ENCODE measurements at regions not wholly inside any gene's neighbourhood (a gene's known extent, or its start where the extent isn't known, plus 50 kb on each side); places are given as distances from the start of the nearest gene placed in this dataset.
"Not testable (repeated sequence)": the region's sequence is repeated elsewhere in the genome, so short reads cannot be mapped to it uniquely, and the experiment has no call there.

DNA sequence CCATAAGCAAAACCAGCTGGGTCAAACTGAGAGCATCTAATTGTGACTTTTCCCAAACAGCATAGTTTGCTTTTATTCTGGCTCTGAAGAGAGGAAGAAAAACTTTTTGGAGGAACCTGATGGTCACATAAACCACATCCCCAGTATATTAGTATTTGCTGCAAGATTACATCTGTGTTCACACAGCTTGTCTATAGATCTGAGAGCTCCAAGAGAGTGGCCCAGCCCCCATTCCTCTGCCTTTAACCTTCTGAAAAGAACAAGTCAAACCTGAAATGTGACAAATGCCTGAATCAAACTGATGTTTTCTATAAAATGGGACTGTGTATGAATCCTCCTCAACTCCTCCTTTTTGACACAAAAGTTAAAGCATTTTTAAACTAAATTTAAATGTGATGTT lies 435.2 kb downstream of the ZNF479 start:
- H3K27ac Mint-ChIP-seq; H2AFZ ChIP-seq (replicated peaks); H3K27ac ChIP-seq; H3K4me1 Mint-ChIP-seq; H3K27me3 ChIP-seq; H3K9ac ChIP-seq; H3K9me3 ChIP-seq (ENCODE audit: low read depth); H3K4me3 Mint-ChIP-seq; H3K36me3 Mint-ChIP-seq; H3K36me3 ChIP-seq; H3K79me2 ChIP-seq (ENCODE audit: low read depth); H3F3A ChIP-seq (ENCODE audit: low read depth); H3K4me2 ChIP-seq; H3K4me1 ChIP-seq; H3K4me3 ChIP-seq; DNase-seq (ENCODE audit: low spot score); H3K27me3 Mint-ChIP-seq (ENCODE audit: insufficient read depth, low read depth); H4K20me1 ChIP-seq (ENCODE audit: low read depth): not testable (repeated sequence)
- H3K9me3 Mint-ChIP-seq, result peaks cover 20% of the 10 kb centered on the region

DNA sequence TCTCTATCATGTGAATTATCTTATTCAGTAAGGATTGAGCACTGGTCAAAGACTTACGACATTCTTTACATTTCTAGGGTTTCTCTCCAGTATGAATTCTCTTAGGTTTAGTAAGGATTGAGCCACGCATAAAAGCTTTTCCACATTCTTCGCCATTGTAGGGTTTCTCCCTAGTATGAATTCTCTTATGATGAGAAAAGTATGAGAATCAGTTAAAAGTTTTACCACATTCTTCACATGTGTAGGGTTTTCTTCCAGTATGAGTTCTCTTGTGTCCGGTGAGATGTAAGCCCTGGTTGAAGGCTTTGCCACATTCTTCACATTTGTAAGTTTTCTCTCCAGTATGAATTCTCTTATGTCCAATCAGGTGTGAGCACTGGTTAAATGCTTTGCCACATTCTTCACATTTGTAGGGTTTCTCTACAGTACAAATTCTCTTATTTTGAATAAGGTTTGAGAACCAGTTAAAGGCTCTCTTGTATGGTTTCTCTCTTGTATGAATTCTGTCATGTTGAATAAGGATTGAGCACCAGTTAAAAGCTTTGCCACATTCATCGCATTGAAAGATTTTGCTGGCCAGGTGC lies 445.9 kb downstream of the ZNF479 start:
- TF ChIP-seq EZH2 (IDR thresholded peaks at IDR 0.05) (no peak), EZH2phosphoT487 (IDR thresholded peaks at IDR 0.05) (no peak)
- TF ChIP-seq, protein P1, sequence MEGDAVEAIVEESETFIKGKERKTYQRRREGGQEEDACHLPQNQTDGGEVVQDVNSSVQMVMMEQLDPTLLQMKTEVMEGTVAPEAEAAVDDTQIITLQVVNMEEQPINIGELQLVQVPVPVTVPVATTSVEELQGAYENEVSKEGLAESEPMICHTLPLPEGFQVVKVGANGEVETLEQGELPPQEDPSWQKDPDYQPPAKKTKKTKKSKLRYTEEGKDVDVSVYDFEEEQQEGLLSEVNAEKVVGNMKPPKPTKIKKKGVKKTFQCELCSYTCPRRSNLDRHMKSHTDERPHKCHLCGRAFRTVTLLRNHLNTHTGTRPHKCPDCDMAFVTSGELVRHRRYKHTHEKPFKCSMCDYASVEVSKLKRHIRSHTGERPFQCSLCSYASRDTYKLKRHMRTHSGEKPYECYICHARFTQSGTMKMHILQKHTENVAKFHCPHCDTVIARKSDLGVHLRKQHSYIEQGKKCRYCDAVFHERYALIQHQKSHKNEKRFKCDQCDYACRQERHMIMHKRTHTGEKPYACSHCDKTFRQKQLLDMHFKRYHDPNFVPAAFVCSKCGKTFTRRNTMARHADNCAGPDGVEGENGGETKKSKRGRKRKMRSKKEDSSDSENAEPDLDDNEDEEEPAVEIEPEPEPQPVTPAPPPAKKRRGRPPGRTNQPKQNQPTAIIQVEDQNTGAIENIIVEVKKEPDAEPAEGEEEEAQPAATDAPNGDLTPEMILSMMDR (IDR thresholded peaks at IDR 0.05), result no peak
- no peaks in the 10 kb centered on the region for H4K20me1 ChIP-seq (ENCODE audit: low read depth)
- no peak overlapping the region for H3K9ac ChIP-seq
- no peaks in the 10 kb centered on the region for H3K36me3 ChIP-seq
- H3K4me2 ChIP-seq, result no peak overlapping the region
- no peaks in the 10 kb centered on the region for H3K4me1 Mint-ChIP-seq
- no peak for DNase-seq (ENCODE audit: low spot score)
- H3K79me2 ChIP-seq (ENCODE audit: low read depth), result no peaks in the 10 kb centered on the region
- H3K27me3 Mint-ChIP-seq (ENCODE audit: insufficient read depth, low read depth), result no peaks in the 10 kb centered on the region
- peaks cover 25% of the 10 kb centered on the region for H3K9me3 ChIP-seq (ENCODE audit: low read depth)
- peaks cover 69% of the 10 kb centered on the region for H3K9me3 Mint-ChIP-seq
- no peak overlapping the region for H3K27ac ChIP-seq
- H3K4me3 ChIP-seq, result no peak overlapping the region
- H3F3A ChIP-seq (ENCODE audit: low read depth), result no peaks in the 10 kb centered on the region
- no peaks in the 10 kb centered on the region for H3K4me1 ChIP-seq
- no peak overlapping the region for H2AFZ ChIP-seq (replicated peaks)
- H3K36me3 Mint-ChIP-seq, result no peaks in the 10 kb centered on the region
- no peak overlapping the region for H3K27ac Mint-ChIP-seq
- H3K4me3 Mint-ChIP-seq, result no peak overlapping the region
- no peaks in the 10 kb centered on the region for H3K27me3 ChIP-seq

DNA sequence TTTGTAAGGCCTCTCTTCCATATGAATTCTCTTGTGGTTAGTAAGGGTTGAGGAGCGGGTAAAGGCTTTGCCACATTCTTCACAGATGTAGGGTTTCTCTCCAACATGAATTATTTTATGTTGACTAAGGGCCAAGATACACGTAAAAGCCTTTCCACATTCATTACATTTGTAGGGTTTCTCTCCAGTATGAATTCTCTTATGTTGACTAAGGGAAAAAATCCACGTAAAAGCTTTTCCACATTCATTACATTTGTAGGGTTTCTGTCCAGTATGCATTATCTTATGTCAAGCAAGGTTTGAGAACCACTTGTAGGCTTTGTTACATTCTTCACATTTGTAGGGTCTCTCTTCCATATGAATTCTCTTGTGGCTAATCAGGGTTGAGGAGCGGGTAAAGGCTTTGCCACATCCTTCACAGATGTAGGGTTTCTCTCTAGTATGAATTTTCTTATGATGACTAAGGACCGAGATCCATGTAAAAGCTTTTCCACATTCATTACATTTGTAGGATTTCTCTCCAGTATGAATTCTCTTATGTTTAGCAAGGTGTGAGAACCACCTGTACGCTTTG lies 493.0 kb downstream of the ZNF479 start:
- Histone ChIP-seq H3K9ac (no peak overlapping the region), H2AFZ (replicated peaks) (no peak overlapping the region), H3K9me3 (ENCODE audit: low read depth) (peaks cover 28% of the 10 kb centered on the region), H4K20me1 (ENCODE audit: low read depth) (no peaks in the 10 kb centered on the region), H3K79me2 (ENCODE audit: low read depth) (no peaks in the 10 kb centered on the region), H3F3A (ENCODE audit: low read depth) (no peaks in the 10 kb centered on the region), H3K4me1 (no peaks in the 10 kb centered on the region), H3K4me2 (no peak overlapping the region), H3K36me3 (no peaks in the 10 kb centered on the region), H3K27ac (no peak overlapping the region), H3K27me3 (no peaks in the 10 kb centered on the region), H3K4me3 (no peak overlapping the region)
- no peak for DNase-seq (ENCODE audit: low spot score)
- Mint-ChIP-seq H3K27me3 (ENCODE audit: insufficient read depth, low read depth) (no peaks in the 10 kb centered on the region), H3K27ac (no peak overlapping the region), H3K36me3 (no peaks in the 10 kb centered on the region), H3K4me1 (no peaks in the 10 kb centered on the region), H3K4me3 (no peak overlapping the region), H3K9me3 (peaks cover 69% of the 10 kb centered on the region)
- TF ChIP-seq EZH2phosphoT487 (IDR thresholded peaks at IDR 0.05) (no peak), EZH2 (IDR thresholded peaks at IDR 0.05) (no peak)
- TF ChIP-seq, protein P1 (IDR thresholded peaks at IDR 0.05), result no peak

DNA sequence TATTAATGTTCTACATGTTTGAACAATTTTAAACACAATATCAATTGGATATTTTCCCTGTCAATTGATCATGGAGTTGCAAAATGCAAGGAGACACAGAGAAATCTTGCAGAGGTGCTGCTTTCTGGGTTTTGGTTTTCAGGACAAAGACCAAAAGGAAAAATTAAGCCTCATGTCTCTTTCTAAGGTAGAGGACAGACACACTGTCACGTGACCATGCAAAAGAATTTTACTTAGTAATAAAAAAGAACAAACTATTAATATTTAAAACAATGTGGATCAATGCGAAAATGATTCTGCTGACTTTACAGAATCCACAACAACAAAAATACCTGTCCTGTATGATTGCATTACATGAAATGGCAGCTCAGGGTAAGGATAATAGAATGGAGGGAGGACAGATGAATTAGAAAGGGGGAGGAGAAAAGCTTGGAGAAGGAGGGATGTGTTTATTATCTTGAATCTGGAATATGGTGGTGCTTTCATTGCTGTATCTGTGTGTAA lies 493.7 kb upstream of the NUPR2 start:
- H3K4me3 ChIP-seq, result no peak overlapping the region
- H3K36me3 Mint-ChIP-seq, result no peaks in the 10 kb centered on the region
- peaks cover 39% of the 10 kb centered on the region for H3K9me3 ChIP-seq (ENCODE audit: low read depth)
- H3F3A ChIP-seq (ENCODE audit: low read depth), result no peaks in the 10 kb centered on the region
- TF ChIP-seq, protein P1 (IDR thresholded peaks at IDR 0.05), result no peak
- TF ChIP-seq EZH2phosphoT487 (IDR thresholded peaks at IDR 0.05), result no peak
- no peak for TF ChIP-seq EZH2 (IDR thresholded peaks at IDR 0.05)
- H3K9ac ChIP-seq, result no peak overlapping the region
- H3K79me2 ChIP-seq (ENCODE audit: low read depth), result no peaks in the 10 kb centered on the region
- H3K4me1 Mint-ChIP-seq, result no peaks in the 10 kb centered on the region
- H4K20me1 ChIP-seq (ENCODE audit: low read depth), result no peaks in the 10 kb centered on the region
- DNase-seq (ENCODE audit: low spot score), result no peak
- no peak overlapping the region for H3K27ac ChIP-seq
- H3K27me3 ChIP-seq, result no peaks in the 10 kb centered on the region
- peaks cover 60% of the 10 kb centered on the region for H3K9me3 Mint-ChIP-seq
- no peaks in the 10 kb centered on the region for H3K36me3 ChIP-seq
- no peak overlapping the region for H2AFZ ChIP-seq (replicated peaks)
- no peak overlapping the region for H3K27ac Mint-ChIP-seq
- H3K27me3 Mint-ChIP-seq (ENCODE audit: insufficient read depth, low read depth), result peaks cover 8% of the 10 kb centered on the region
- no peak overlapping the region for H3K4me3 Mint-ChIP-seq
- no peaks in the 10 kb centered on the region for H3K4me1 ChIP-seq
- H3K4me2 ChIP-seq, result no peak overlapping the region
